Activated naive CD8-positive, alpha-beta T cell treated with anti-CD3 and anti-CD28 coated beads, Interleukin-2, amount 50 U/mL, for 24 hours (primary cell): ENCODE measurements at regions not wholly inside any gene's neighbourhood (a gene's known extent, or its start where the extent isn't known, plus 50 kb on each side); places are given as distances from the start of the nearest gene placed in this dataset.
A peak's percentile ranks its signal among the peaks of the same experiment; 100 is the strongest.
"Not testable (repeated sequence)": the region's sequence is repeated elsewhere in the genome, so short reads cannot be mapped to it uniquely, and the experiment has no call there.

Source experiments
- ATAC-seq: fragments of 150-1000 bp; cut with Tn5 transposase; one replicate; pipeline ENCODE4 v1.10.0; 2021
- DNase-seq: peaks from one replicate; pipeline ENCODE4 v3.0.0; 2021
- H3K27ac Mint-ChIP-seq: one replicate; pipeline ENCODE4 v1.8.0; 2021; ENCODE audit warnings: mild to moderate bottlenecking, mixed read lengths
- H3K27me3 Mint-ChIP-seq: one replicate; pipeline ENCODE4 v1.8.0; 2021; ENCODE audit warnings: mixed read lengths
- H3K36me3 Mint-ChIP-seq: one replicate; pipeline ENCODE4 v1.8.0; 2021; ENCODE audit warnings: low read depth, mixed read lengths
- H3K4me1 Mint-ChIP-seq: one replicate; pipeline ENCODE4 v1.8.0; 2021; ENCODE audit warnings: mixed read lengths
- H3K4me3 Mint-ChIP-seq: one replicate; pipeline ENCODE4 v1.8.0; 2021; ENCODE audit warnings: mild to moderate bottlenecking, moderate library complexity, mixed read lengths
- H3K9me3 Mint-ChIP-seq: one replicate; pipeline ENCODE4 v1.8.0; 2021; ENCODE audit warnings: mixed read lengths

- Mint-ChIP-seq H3K4me1 (peaks cover 23% of the 10 kb centered on the region), H3K27me3 (peaks cover 25% of the 10 kb centered on the region)
- not testable (repeated sequence) for H3K27ac Mint-ChIP-seq, ATAC-seq, H3K36me3 Mint-ChIP-seq, H3K9me3 Mint-ChIP-seq, DNase-seq, H3K4me3 Mint-ChIP-seq
Observed at GRCh38 chr15:69769336-69769735, 316.7 kb downstream of the RPLP1 start.

GRCh38 chr15:69774258-69774657 is 321.6 kb downstream of the RPLP1 start:
- H3K27ac Mint-ChIP-seq, H3K4me3 Mint-ChIP-seq, ATAC-seq, H3K9me3 Mint-ChIP-seq, DNase-seq, H3K36me3 Mint-ChIP-seq: not testable (repeated sequence)
- Mint-ChIP-seq H3K27me3 (peaks cover 29% of the 10 kb centered on the region), H3K4me1 (peaks cover 17% of the 10 kb centered on the region)

- H3K4me1 Mint-ChIP-seq, result peaks cover 13% of the 10 kb centered on the region
- H3K4me3 Mint-ChIP-seq, H3K36me3 Mint-ChIP-seq, ATAC-seq, H3K27ac Mint-ChIP-seq, DNase-seq, H3K9me3 Mint-ChIP-seq: not testable (repeated sequence)
- peaks cover 27% of the 10 kb centered on the region for H3K27me3 Mint-ChIP-seq
Observed at GRCh38 chr15:69774711-69775110, 322.1 kb downstream of the RPLP1 start.

- H3K9me3 Mint-ChIP-seq, result no peaks in the 10 kb centered on the region
- peaks cover 15% of the 10 kb centered on the region for H3K27me3 Mint-ChIP-seq
- H3K4me3 Mint-ChIP-seq, result no peak overlapping the region
- peaks cover 23% of the 10 kb centered on the region for H3K4me1 Mint-ChIP-seq
- ATAC-seq (no peak), DNase-seq (no peak)
- H3K36me3 Mint-ChIP-seq, result no peaks in the 10 kb centered on the region
- H3K27ac Mint-ChIP-seq, result no peak overlapping the region
Observed at GRCh38 chr15:69777356-69777755, 320.4 kb downstream of the TLE3 start.

- Mint-ChIP-seq H3K9me3 (no peaks in the 10 kb centered on the region), H3K27ac (no peak overlapping the region), H3K36me3 (no peaks in the 10 kb centered on the region), H3K27me3 (peaks cover 22% of the 10 kb centered on the region), H3K4me3 (no peak overlapping the region), H3K4me1 (peaks cover 30% of the 10 kb centered on the region)
- DNase-seq (no peak), ATAC-seq (no peak)
Observed at GRCh38 chr15:69780374-69780773, 317.3 kb downstream of the TLE3 start.

GRCh38 chr15:69780981-69781380 is 316.7 kb downstream of the TLE3 start:
- H3K4me1 Mint-ChIP-seq, result peaks cover 30% of the 10 kb centered on the region
- H3K27me3 Mint-ChIP-seq, result peaks cover 25% of the 10 kb centered on the region
- H3K9me3 Mint-ChIP-seq, result no peaks in the 10 kb centered on the region

GRCh38 chr15:69781411-69782125 is 316.1 kb downstream of the TLE3 start:
- Mint-ChIP-seq H3K4me3 (no peak overlapping the region), H3K4me1 (peaks cover 30% of the 10 kb centered on the region), H3K9me3 (no peaks in the 10 kb centered on the region), H3K27ac (no peak overlapping the region), H3K27me3 (peaks cover 22% of the 10 kb centered on the region), H3K36me3 (no peaks in the 10 kb centered on the region)
- DNase-seq, result no peak
- no peak for ATAC-seq

More at GRCh38 chr15:69780981-69781380, 316.7 kb downstream of the TLE3 start:
- Mint-ChIP-seq H3K4me3 (no peak overlapping the region), H3K36me3 (no peaks in the 10 kb centered on the region), H3K27ac (no peak overlapping the region)
- DNase-seq (no peak), ATAC-seq (no peak)

GRCh38 chr15:69782139-69782658 is 315.5 kb downstream of the TLE3 start:
- no peak for ATAC-seq
- peaks cover 24% of the 10 kb centered on the region for H3K27me3 Mint-ChIP-seq
- no peak overlapping the region for H3K4me3 Mint-ChIP-seq
- H3K27ac Mint-ChIP-seq, result no peak overlapping the region
- H3K9me3 Mint-ChIP-seq, result no peaks in the 10 kb centered on the region
- no peak for DNase-seq
- no peaks in the 10 kb centered on the region for H3K36me3 Mint-ChIP-seq
- peaks cover 30% of the 10 kb centered on the region for H3K4me1 Mint-ChIP-seq

- no peak overlapping the region for H3K27ac Mint-ChIP-seq
- H3K4me1 Mint-ChIP-seq, result peaks cover 30% of the 10 kb centered on the region
- DNase-seq, result peak; percentile 27
- ATAC-seq, result peak; percentile 63
- no peaks in the 10 kb centered on the region for H3K36me3 Mint-ChIP-seq
- no peaks in the 10 kb centered on the region for H3K9me3 Mint-ChIP-seq
- no peak overlapping the region for H3K4me3 Mint-ChIP-seq
- H3K27me3 Mint-ChIP-seq, result peaks cover 20% of the 10 kb centered on the region
Observed at GRCh38 chr15:69782809-69783208, 314.9 kb downstream of the TLE3 start.

- no peak for ATAC-seq
- no peaks in the 10 kb centered on the region for H3K36me3 Mint-ChIP-seq
- no peaks in the 10 kb centered on the region for H3K9me3 Mint-ChIP-seq
- no peak overlapping the region for H3K27ac Mint-ChIP-seq
- peaks cover 30% of the 10 kb centered on the region for H3K4me1 Mint-ChIP-seq
- H3K27me3 Mint-ChIP-seq, result peaks cover 17% of the 10 kb centered on the region
- no peak for DNase-seq
- H3K4me3 Mint-ChIP-seq, result no peak overlapping the region
Observed at GRCh38 chr15:69783211-69783610, 314.5 kb downstream of the TLE3 start.

- no peak for DNase-seq
- Mint-ChIP-seq H3K4me1 (peaks cover 30% of the 10 kb centered on the region), H3K27me3 (peaks cover 21% of the 10 kb centered on the region), H3K27ac (no peak overlapping the region), H3K4me3 (no peak overlapping the region), H3K36me3 (no peaks in the 10 kb centered on the region), H3K9me3 (no peaks in the 10 kb centered on the region)
- ATAC-seq, result no peak
Observed at GRCh38 chr15:69784798-69785566, 312.7 kb downstream of the TLE3 start.

GRCh38 chr15:69786136-69786701 is 311.5 kb downstream of the TLE3 start:
- H3K4me1 Mint-ChIP-seq, result peaks cover 26% of the 10 kb centered on the region
- peaks cover 21% of the 10 kb centered on the region for H3K27me3 Mint-ChIP-seq
- DNase-seq, result no peak
- H3K9me3 Mint-ChIP-seq, result no peaks in the 10 kb centered on the region
- ATAC-seq, result no peak
- H3K36me3 Mint-ChIP-seq, result no peaks in the 10 kb centered on the region
- H3K27ac Mint-ChIP-seq, result peak overlapping the region; percentile 32
- H3K4me3 Mint-ChIP-seq, result no peak overlapping the region

GRCh38 chr15:69787791-69788190 is 309.9 kb downstream of the TLE3 start:
- DNase-seq (no peak), ATAC-seq (no peak)
- Mint-ChIP-seq H3K4me1 (peaks cover 10% of the 10 kb centered on the region), H3K9me3 (no peaks in the 10 kb centered on the region), H3K27me3 (peaks cover 18% of the 10 kb centered on the region), H3K4me3 (no peak overlapping the region), H3K27ac (no peak overlapping the region), H3K36me3 (no peaks in the 10 kb centered on the region)

- H3K4me1 Mint-ChIP-seq, result peaks cover under 1% of the 10 kb centered on the region
- no peak overlapping the region for H3K4me3 Mint-ChIP-seq
- H3K27ac Mint-ChIP-seq, result no peak overlapping the region
- ATAC-seq (no peak), DNase-seq (no peak)
- H3K36me3 Mint-ChIP-seq, result no peaks in the 10 kb centered on the region
- H3K27me3 Mint-ChIP-seq, result peaks cover 12% of the 10 kb centered on the region
- H3K9me3 Mint-ChIP-seq, result no peaks in the 10 kb centered on the region
Observed at GRCh38 chr15:69789648-69790393, 307.9 kb downstream of the TLE3 start.
